Stimulated activated CD4-positive, alpha-beta T cell treated with anti-CD3 and anti-CD28 coated beads, Interleukin-4, amount 100 ng/mL, for 4 hours (primary cell): ENCODE measurements at regions not wholly inside any gene's neighbourhood (a gene's known extent, or its start where the extent isn't known, plus 50 kb on each side); places are given as distances from the start of the nearest gene placed in this dataset.
"Not testable (repeated sequence)": the region's sequence is repeated elsewhere in the genome, so short reads cannot be mapped to it uniquely, and the experiment has no call there.

Source experiments
- DNase-seq, 2 experiments: peaks; one replicate each; pipeline ENCODE4 v3.0.0-alpha.2; 2020

- DNase-seq = no peak
These were observed 194.2 kb upstream of the HDAC4 start for GRCh38 chr2:239594772-239595608.

- no peak for DNase-seq
These were observed 193.4 kb upstream of the HDAC4 start for GRCh38 chr2:239594019-239594771.

- DNase-seq = no peak
These were observed 192.6 kb upstream of the HDAC4 start for GRCh38 chr2:239593455-239593854.

- not testable (repeated sequence) for DNase-seq
These were observed 191.9 kb upstream of the HDAC4 start for GRCh38 chr2:239592629-239593290.

- no peak for DNase-seq
These were observed 190.4 kb upstream of the HDAC4 start for GRCh38 chr2:239590995-239591915.

GRCh38 chr2:239590276-239590675, 189.5 kb upstream of the HDAC4 start:
- no peak for DNase-seq

- no peak for DNase-seq
These were observed 189.0 kb upstream of the HDAC4 start for GRCh38 chr2:239589833-239590232.

- DNase-seq = no peak
These were observed 188.5 kb upstream of the HDAC4 start for GRCh38 chr2:239589270-239589825.

GRCh38 chr2:239588451-239589269, 187.8 kb upstream of the HDAC4 start:
- no peak for DNase-seq

- DNase-seq = no peak
These were observed 187.0 kb upstream of the HDAC4 start for GRCh38 chr2:239587841-239588240.

GRCh38 chr2:239587311-239587731, 186.5 kb upstream of the HDAC4 start:
- DNase-seq = no peak

GRCh38 chr2:239586651-239587310, 186.0 kb upstream of the HDAC4 start:
- no peak for DNase-seq

GRCh38 chr2:239585422-239585821, 184.6 kb upstream of the HDAC4 start:
- no peak for DNase-seq

GRCh38 chr2:239584986-239585385, 184.2 kb upstream of the HDAC4 start:
- no peak for DNase-seq

GRCh38 chr2:239583879-239584859, 183.3 kb upstream of the HDAC4 start:
- no peak for DNase-seq

GRCh38 chr2:239583171-239583878, 182.5 kb upstream of the HDAC4 start:
- DNase-seq = no peak

GRCh38 chr2:239582476-239582875, 181.7 kb upstream of the HDAC4 start:
- DNase-seq = no peak

- no peak for DNase-seq
These were observed 180.6 kb upstream of the HDAC4 start for GRCh38 chr2:239581352-239581901.

- no peak for DNase-seq
These were observed 179.3 kb upstream of the HDAC4 start for GRCh38 chr2:239580199-239580527.
